GM12878 (cell line): ENCODE measurements at regions not wholly inside any gene's neighbourhood (a gene's known extent, or its start where the extent isn't known, plus 50 kb on each side); places are given as distances from the start of the nearest gene placed in this dataset.

Experiments
- ATAC-seq: fragments of 200-7000 bp; cut with Tn5 transposase; 3 replicates; pipeline ENCODE4 v1.9.1; 2020; ENCODE audit warnings: mild to moderate bottlenecking, moderate library complexity
- BruUV-seq: library from RNA; stranded (reverse); fragments of 400-500 nt; replicated peaks from 2 replicates; lab custom pipeline; 2021; lab: Mats Ljungman, UMichigan
- CTCF ChIA-PET: fragments of 300-600 bp; sonication (Branson Sonifier 250); formaldehyde crosslinking; extraction: SDS; loops from one replicate; lab custom pipeline; 2021; ENCODE audit warnings: inconsistent platforms; lab: Yijun Ruan, JAX
- POLR2A ChIA-PET: fragments of 350-600 bp; formaldehyde crosslinking; extraction: SDS; loops from one replicate; lab custom pipeline; 2021; ENCODE audit warnings: inconsistent platforms; lab: Charles Lee
- RAD21 ChIA-PET: fragments of 300-600 bp; sonication (Branson Sonifier 250); formaldehyde crosslinking; loops from one replicate; lab custom pipeline; 2023; ENCODE audit warnings: antibody characterized with exemption; ENCODE audit not compliant: unreplicated experiment; lab: Charles Lee
- SMC1A ChIA-PET: fragments of 300-600 bp; sonication (Branson Sonifier 250); formaldehyde crosslinking; loops from one replicate; lab custom pipeline; 2023; ENCODE audit not compliant: unreplicated experiment, uncharacterized antibody; lab: Charles Lee
- DNase-seq: peaks from one replicate; pipeline ENCODE4 v3.0.0-alpha.2; 2011; ENCODE audit warnings: low read depth, low spot score
- FAIRE-seq: peaks from 3 replicates; lab custom pipeline; 2011; peaks lifted over from hg19 to GRCh38; lab: Jason Lieb, UNC
- H2AFZ ChIP-seq: 2 replicates; pipeline ENCODE4 v1.6.0; 2011; ENCODE audit warnings: low read depth, low read length, control low read depth; ENCODE audit not compliant: control insufficient read depth
- H3K27ac ChIP-seq: 2 replicates; pipeline ENCODE4 v1.5.1; 2011; ENCODE audit warnings: control low read depth; ENCODE audit not compliant: control insufficient read depth, insufficient read depth
- H3K27me3 ChIP-seq, 2 experiments: replicated peaks in 1 of 2; 2 replicates each; pipeline versions ENCODE4 v1.6.0 to v1.6.1; 2011; ENCODE audit warnings: low read length in 1 of 2; ENCODE audit not compliant: control insufficient read depth in 2 of 2, insufficient read depth in 2 of 2
- H3K36me3 ChIP-seq, 2 experiments: 2 replicates each; pipeline ENCODE4 v1.5.1; 2011; ENCODE audit warnings: low read length in 1 of 2; ENCODE audit not compliant: control insufficient read depth in 2 of 2, insufficient read depth in 2 of 2
- H3K4me1 ChIP-seq: 2 replicates; pipeline ENCODE4 v1.6.1; 2011; ENCODE audit warnings: mild to moderate bottlenecking, low read length, moderate library complexity, mixed read lengths; ENCODE audit not compliant: control insufficient read depth, insufficient read depth
- H3K4me2 ChIP-seq: 2 replicates; pipeline ENCODE4 v1.6.0; 2011; ENCODE audit warnings: control low read depth; ENCODE audit not compliant: control insufficient read depth, insufficient read depth
- H3K4me3 ChIP-seq: fragments of 200-600 bp; sonication (generic); 2 replicates; pipeline ENCODE4 v1.5.1; 2016
- H3K79me2 ChIP-seq: 2 replicates; pipeline ENCODE4 v1.6.0; 2011; ENCODE audit warnings: low read length; ENCODE audit not compliant: control insufficient read depth, insufficient read depth
- H3K9ac ChIP-seq: 2 replicates; pipeline ENCODE4 v1.8.0; 2011; ENCODE audit warnings: low read length, control low read depth, mixed read lengths; ENCODE audit not compliant: control insufficient read depth, insufficient read depth
- H3K9me3 ChIP-seq: replicated peaks from 3 replicates; pipeline ENCODE4 v1.5.1; 2011; ENCODE audit warnings: mild to moderate bottlenecking, low read length; ENCODE audit not compliant: control insufficient read depth, insufficient read depth
- H4K20me1 ChIP-seq: 2 replicates; pipeline ENCODE4 v1.6.0; 2011; ENCODE audit not compliant: control insufficient read depth, insufficient read depth
- BCL11A ChIP-seq: IDR thresholded peaks from 2 replicates; pipeline ENCODE4 v1.6.1; 2011; ENCODE audit warnings: low read depth, low read length
- CHD2 ChIP-seq: IDR thresholded peaks from 2 replicates; pipeline ENCODE4 v1.6.1; 2011; ENCODE audit warnings: low read depth, low read length, improper control_type of control experiment, borderline replicate concordance
- EGR1 ChIP-seq, 2 experiments: IDR thresholded peaks; 1 replicate in 1 of 2; 2 replicates in 1 of 2; pipeline ENCODE4 v1.6.1; 2011 to 2012; ENCODE audit warnings: low read depth in 2 of 2, low read length in 2 of 2, borderline replicate concordance in 1 of 2, mild to moderate bottlenecking in 1 of 2, moderate library complexity in 1 of 2
- ELK1 ChIP-seq: IDR thresholded peaks from 2 replicates; pipeline ENCODE4 v1.6.1; 2012; ENCODE audit warnings: low read depth, low read length, improper control_type of control experiment
- KLF5 ChIP-seq: fragments of 450-650 bp; IDR thresholded peaks from 2 replicates; pipeline ENCODE4 v1.6.1; 2014; ENCODE audit warnings: mild to moderate bottlenecking; ENCODE audit not compliant: partially characterized antibody
- PKNOX1 ChIP-seq: fragments of 450-650 bp; IDR thresholded peaks from 2 replicates; pipeline ENCODE4 v1.6.1; 2016; ENCODE audit warnings: mild to moderate bottlenecking
- PRDM15 ChIP-seq: fragments of 450-650 bp; formaldehyde crosslinking; IDR thresholded peaks from 2 replicates; pipeline ENCODE4 v1.4.0; 2020; ENCODE audit warnings: mild to moderate bottlenecking, moderate library complexity
- RB1 ChIP-seq: fragments of 450-650 bp; formaldehyde crosslinking; IDR thresholded peaks from 2 replicates; pipeline ENCODE4 v1.6.1; 2017; ENCODE audit warnings: mild to moderate bottlenecking, borderline replicate concordance
- SUPT20H ChIP-seq: IDR thresholded peaks from 2 replicates; pipeline ENCODE4 v1.6.1; 2011; ENCODE audit warnings: low read depth, mild to moderate bottlenecking, low read length, moderate library complexity, borderline replicate concordance; ENCODE audit not compliant: control insufficient read depth
- ZBTB11 ChIP-seq: fragments of 450-650 bp; formaldehyde crosslinking; IDR thresholded peaks from 2 replicates; pipeline ENCODE4 v1.5.0; 2022; ENCODE audit warnings: mild to moderate bottlenecking, missing genetic modification characterization
- ZNF274 ChIP-seq: IDR thresholded peaks from one replicate; pipeline ENCODE4 v1.8.0; 2011; ENCODE audit not compliant: insufficient read length, insufficient read depth
- WGBS: methylation state at CpG from one replicate; pipeline ENCODE4 v1.1.6; 2016; ENCODE audit warnings: low lambda C conversion rate; ENCODE audit not compliant: insufficient replicate concordance, insufficient coverage; ENCODE audit errors: missing lambda C conversion rate; 5-methylcytosine and 5-hydroxymethylcytosine counted together
- in situ Hi-C: fragments of 300-500 bp; cut with MboI; formaldehyde crosslinking; loops from 9 replicates; pipeline ENCODE4 v1.14.3; 2018; ENCODE audit warnings: mixed read lengths
- intact Hi-C: fragments of 100-400 bp; cut with micrococcal nuclease; formaldehyde crosslinking; loops from one replicate; pipeline ENCODE4 v1.14.2; 2022; ENCODE audit not compliant: unreplicated experiment

GRCh38 chr2:21332993-21333625 lies 209.3 kb downstream of the TDRD15 start:
- no peak overlapping the region for H3K4me3 ChIP-seq
- ATAC-seq (no peak), DNase-seq (no peak), FAIRE-seq (no peak)
- no peak overlapping the region for H3K4me2 ChIP-seq
- no peak overlapping the region for H3K9ac ChIP-seq
- no peak overlapping the region for H2AFZ ChIP-seq
- ChIA-PET POLR2A (no interaction called here), RAD21 (no interaction called here), SMC1A (interaction anchor here (1.0 kb wide), 1 partner anchor 11 kb away, joined by 4 read pairs; no protein-coding TSS in a partner anchor), CTCF (interaction anchor here (0.5 to 0.7 kb wide), 2 partner anchors 287 to 308 kb away, joined by 3 read pairs; no protein-coding TSS in a partner anchor)
- H3K79me2 ChIP-seq = no peaks in the 10 kb centered on the region
- intact Hi-C loops (no loop called here), in situ Hi-C loops (no loop called here)
- WGBS = 43% methylated on average over 5 of the region's 5 CpGs
- H3K27ac ChIP-seq = no peak overlapping the region
- no peaks in the 10 kb centered on the region for H3K4me1 ChIP-seq
- BruUV-seq = no TSS peak
- no peaks in the 10 kb centered on the region for H4K20me1 ChIP-seq
- H3K9me3 ChIP-seq = no peaks in the 10 kb centered on the region
- H3K36me3 ChIP-seq = no peaks in the 10 kb centered on the region
- H3K27me3 ChIP-seq = no peaks in the 10 kb centered on the region
- TF ChIP-seq BCL11A (no peak), RB1 (no peak), EGR1 (IDR thresholded peaks at IDR 0.05; ENCODE audit: borderline replicate concordance in 1 of 2, low read depth in 2 of 2, low read length in 2 of 2) (no peak), PRDM15 (CRISPR knock-in tag) (no peak), SUPT20H (no peak), ZNF274 (no peak), CHD2 (no peak), ZBTB11 (no peak), PKNOX1 (no peak), ELK1 (no peak), KLF5 (no peak)
